ENCODE measurements at regions not wholly inside any gene's neighbourhood (a gene's known extent, or its start where the extent isn't known, plus 50 kb on each side); places are given as distances from the start of the nearest gene placed in this dataset.

DNA sequence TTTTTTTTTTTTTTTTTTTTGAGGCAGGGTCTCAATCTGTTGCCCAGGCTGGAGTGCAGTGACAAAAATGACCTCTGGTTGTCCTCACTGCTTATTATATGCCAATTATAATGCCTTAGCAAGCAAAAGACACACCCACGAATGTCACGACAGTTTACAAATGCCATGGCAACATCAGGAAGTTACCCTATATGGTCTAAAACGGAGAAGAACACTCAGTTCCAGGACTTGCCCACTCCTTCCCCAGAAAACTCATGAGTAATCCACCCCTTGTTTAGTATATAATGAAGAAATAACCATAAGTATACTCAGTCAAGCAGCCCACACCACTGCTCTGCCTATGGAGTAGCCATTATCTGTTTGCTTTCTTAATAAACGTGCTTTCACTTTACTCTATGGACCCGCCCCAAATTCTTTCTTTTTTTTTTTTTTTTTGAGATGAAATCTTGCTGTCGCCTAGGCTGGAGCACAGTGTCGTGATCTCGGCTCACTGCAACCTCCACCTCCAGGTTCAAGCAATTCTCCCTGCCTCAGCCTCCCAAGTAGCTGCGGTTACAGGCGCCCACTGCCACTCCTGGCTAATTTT is 106.2 kb downstream of the SMIM20 start:
- TF ChIP-seq RARB (CRISPR knock-in tag; IDR thresholded peaks at IDR 0.05) (no peak), ZC3H10 (CRISPR knock-in tag; IDR thresholded peaks at IDR 0.05) (no peak), ZFP30 (CRISPR knock-in tag; IDR thresholded peaks at IDR 0.05) (no peak), BACH2 (CRISPR knock-in tag; IDR thresholded peaks at IDR 0.05; ENCODE audit: borderline replicate concordance) (no peak), ZFP3 (CRISPR knock-in tag; IDR thresholded peaks at IDR 0.05) (no peak), ZNF565 (CRISPR knock-in tag; conservative IDR thresholded peaks at IDR 0.05; ENCODE audit: low read depth) (no peak), ARNTL (CRISPR knock-in tag; IDR thresholded peaks at IDR 0.05; ENCODE audit: borderline replicate concordance, low read depth) (no peak), TOX (CRISPR knock-in tag; IDR thresholded peaks at IDR 0.05; ENCODE audit: borderline replicate concordance) (no peak), SNAI2 (CRISPR knock-in tag; IDR thresholded peaks at IDR 0.05) (no peak), OSR1 (CRISPR knock-in tag; IDR thresholded peaks at IDR 0.05) (no peak), TCF4 (CRISPR knock-in tag; IDR thresholded peaks at IDR 0.05; ENCODE audit: borderline replicate concordance) (no peak), PPARA (CRISPR knock-in tag; IDR thresholded peaks at IDR 0.05; ENCODE audit: borderline replicate concordance) (no peak), ESRRG (CRISPR knock-in tag; IDR thresholded peaks at IDR 0.05) (no peak), GLIS3 (CRISPR knock-in tag; IDR thresholded peaks at IDR 0.05) (no peak), ISL1 (CRISPR knock-in tag; IDR thresholded peaks at IDR 0.05) (no peak)
- TF ChIP-seq, protein P1, sequence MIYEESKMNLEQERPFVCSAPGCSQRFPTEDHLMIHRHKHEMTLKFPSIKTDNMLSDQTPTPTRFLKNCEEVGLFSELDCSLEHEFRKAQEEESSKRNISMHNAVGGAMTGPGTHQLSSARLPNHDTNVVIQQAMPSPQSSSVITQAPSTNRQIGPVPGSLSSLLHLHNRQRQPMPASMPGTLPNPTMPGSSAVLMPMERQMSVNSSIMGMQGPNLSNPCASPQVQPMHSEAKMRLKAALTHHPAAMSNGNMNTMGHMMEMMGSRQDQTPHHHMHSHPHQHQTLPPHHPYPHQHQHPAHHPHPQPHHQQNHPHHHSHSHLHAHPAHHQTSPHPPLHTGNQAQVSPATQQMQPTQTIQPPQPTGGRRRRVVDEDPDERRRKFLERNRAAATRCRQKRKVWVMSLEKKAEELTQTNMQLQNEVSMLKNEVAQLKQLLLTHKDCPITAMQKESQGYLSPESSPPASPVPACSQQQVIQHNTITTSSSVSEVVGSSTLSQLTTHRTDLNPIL (CRISPR knock-in tag; IDR thresholded peaks at IDR 0.05; ENCODE audit: low read depth), result no peak
- TF ChIP-seq, protein P2, sequence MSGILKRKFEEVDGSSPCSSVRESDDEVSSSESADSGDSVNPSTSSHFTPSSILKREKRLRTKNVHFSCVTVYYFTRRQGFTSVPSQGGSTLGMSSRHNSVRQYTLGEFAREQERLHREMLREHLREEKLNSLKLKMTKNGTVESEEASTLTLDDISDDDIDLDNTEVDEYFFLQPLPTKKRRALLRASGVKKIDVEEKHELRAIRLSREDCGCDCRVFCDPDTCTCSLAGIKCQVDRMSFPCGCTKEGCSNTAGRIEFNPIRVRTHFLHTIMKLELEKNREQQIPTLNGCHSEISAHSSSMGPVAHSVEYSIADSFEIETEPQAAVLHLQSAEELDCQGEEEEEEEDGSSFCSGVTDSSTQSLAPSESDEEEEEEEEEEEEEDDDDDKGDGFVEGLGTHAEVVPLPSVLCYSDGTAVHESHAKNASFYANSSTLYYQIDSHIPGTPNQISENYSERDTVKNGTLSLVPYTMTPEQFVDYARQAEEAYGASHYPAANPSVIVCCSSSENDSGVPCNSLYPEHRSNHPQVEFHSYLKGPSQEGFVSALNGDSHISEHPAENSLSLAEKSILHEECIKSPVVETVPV (CRISPR knock-in tag; IDR thresholded peaks at IDR 0.05), result no peak
- TF ChIP-seq, protein P3, sequence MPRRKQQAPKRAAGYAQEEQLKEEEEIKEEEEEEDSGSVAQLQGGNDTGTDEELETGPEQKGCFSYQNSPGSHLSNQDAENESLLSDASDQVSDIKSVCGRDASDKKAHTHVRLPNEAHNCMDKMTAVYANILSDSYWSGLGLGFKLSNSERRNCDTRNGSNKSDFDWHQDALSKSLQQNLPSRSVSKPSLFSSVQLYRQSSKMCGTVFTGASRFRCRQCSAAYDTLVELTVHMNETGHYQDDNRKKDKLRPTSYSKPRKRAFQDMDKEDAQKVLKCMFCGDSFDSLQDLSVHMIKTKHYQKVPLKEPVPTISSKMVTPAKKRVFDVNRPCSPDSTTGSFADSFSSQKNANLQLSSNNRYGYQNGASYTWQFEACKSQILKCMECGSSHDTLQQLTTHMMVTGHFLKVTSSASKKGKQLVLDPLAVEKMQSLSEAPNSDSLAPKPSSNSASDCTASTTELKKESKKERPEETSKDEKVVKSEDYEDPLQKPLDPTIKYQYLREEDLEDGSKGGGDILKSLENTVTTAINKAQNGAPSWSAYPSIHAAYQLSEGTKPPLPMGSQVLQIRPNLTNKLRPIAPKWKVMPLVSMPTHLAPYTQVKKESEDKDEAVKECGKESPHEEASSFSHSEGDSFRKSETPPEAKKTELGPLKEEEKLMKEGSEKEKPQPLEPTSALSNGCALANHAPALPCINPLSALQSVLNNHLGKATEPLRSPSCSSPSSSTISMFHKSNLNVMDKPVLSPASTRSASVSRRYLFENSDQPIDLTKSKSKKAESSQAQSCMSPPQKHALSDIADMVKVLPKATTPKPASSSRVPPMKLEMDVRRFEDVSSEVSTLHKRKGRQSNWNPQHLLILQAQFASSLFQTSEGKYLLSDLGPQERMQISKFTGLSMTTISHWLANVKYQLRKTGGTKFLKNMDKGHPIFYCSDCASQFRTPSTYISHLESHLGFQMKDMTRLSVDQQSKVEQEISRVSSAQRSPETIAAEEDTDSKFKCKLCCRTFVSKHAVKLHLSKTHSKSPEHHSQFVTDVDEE (CRISPR knock-in tag; IDR thresholded peaks at IDR 0.05), result no peak
- TF ChIP-seq, protein P4, sequence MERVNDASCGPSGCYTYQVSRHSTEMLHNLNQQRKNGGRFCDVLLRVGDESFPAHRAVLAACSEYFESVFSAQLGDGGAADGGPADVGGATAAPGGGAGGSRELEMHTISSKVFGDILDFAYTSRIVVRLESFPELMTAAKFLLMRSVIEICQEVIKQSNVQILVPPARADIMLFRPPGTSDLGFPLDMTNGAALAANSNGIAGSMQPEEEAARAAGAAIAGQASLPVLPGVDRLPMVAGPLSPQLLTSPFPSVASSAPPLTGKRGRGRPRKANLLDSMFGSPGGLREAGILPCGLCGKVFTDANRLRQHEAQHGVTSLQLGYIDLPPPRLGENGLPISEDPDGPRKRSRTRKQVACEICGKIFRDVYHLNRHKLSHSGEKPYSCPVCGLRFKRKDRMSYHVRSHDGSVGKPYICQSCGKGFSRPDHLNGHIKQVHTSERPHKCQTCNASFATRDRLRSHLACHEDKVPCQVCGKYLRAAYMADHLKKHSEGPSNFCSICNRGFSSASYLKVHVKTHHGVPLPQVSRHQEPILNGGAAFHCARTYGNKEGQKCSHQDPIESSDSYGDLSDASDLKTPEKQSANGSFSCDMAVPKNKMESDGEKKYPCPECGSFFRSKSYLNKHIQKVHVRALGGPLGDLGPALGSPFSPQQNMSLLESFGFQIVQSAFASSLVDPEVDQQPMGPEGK (CRISPR knock-in tag; IDR thresholded peaks at IDR 0.05; ENCODE audit: borderline replicate concordance), result no peak
- peak; percentile 29; the same call in 2 of the 3 replicates for ATAC-seq

DNA sequence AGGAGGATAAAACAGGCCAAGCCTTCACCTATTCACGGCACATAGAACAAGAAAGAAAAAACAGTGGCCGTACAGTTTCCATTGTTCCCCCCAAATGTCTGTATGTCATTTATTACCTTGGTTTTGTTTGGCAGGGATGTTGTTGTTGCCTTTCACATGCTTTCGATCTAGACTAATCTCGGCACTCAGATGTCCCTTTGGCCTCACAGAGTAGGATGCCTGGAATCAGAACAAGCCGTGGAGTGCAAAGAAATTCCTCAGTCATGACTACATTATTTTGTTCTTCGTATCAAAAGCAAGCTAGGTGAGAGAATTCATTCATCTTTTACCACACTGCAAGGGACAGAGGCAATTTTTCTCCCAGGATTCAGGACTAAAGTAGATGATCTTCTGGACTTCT is 106.9 kb downstream of the SMIM20 start:
- TF ChIP-seq TCF4 (CRISPR knock-in tag; IDR thresholded peaks at IDR 0.05; ENCODE audit: borderline replicate concordance) (no peak), ZNF70 (CRISPR knock-in tag; IDR thresholded peaks at IDR 0.05) (no peak), ZNF565 (CRISPR knock-in tag; conservative IDR thresholded peaks at IDR 0.05; ENCODE audit: low read depth) (no peak), PPARA (CRISPR knock-in tag; IDR thresholded peaks at IDR 0.05; ENCODE audit: borderline replicate concordance) (no peak), ARNTL (CRISPR knock-in tag; IDR thresholded peaks at IDR 0.05; ENCODE audit: borderline replicate concordance, low read depth) (no peak), OSR1 (CRISPR knock-in tag; IDR thresholded peaks at IDR 0.05) (no peak), GLIS3 (CRISPR knock-in tag; IDR thresholded peaks at IDR 0.05) (no peak), RARB (CRISPR knock-in tag; IDR thresholded peaks at IDR 0.05) (no peak), ISL1 (CRISPR knock-in tag; IDR thresholded peaks at IDR 0.05) (no peak), TOX (CRISPR knock-in tag; IDR thresholded peaks at IDR 0.05; ENCODE audit: borderline replicate concordance) (no peak), ZC3H10 (CRISPR knock-in tag; IDR thresholded peaks at IDR 0.05) (no peak), ZNF8 (CRISPR knock-in tag; IDR thresholded peaks at IDR 0.05) (no peak), SNAI2 (CRISPR knock-in tag; IDR thresholded peaks at IDR 0.05) (no peak), CSDC2 (CRISPR knock-in tag; IDR thresholded peaks at IDR 0.05) (no peak), ZFP30 (CRISPR knock-in tag; IDR thresholded peaks at IDR 0.05) (no peak), BACH2 (CRISPR knock-in tag; IDR thresholded peaks at IDR 0.05; ENCODE audit: borderline replicate concordance) (no peak)
- TF ChIP-seq, protein P4 (CRISPR knock-in tag; IDR thresholded peaks at IDR 0.05; ENCODE audit: borderline replicate concordance), result no peak
- TF ChIP-seq, protein P1 (CRISPR knock-in tag; IDR thresholded peaks at IDR 0.05; ENCODE audit: low read depth), result no peak
- TF ChIP-seq, protein P5, sequence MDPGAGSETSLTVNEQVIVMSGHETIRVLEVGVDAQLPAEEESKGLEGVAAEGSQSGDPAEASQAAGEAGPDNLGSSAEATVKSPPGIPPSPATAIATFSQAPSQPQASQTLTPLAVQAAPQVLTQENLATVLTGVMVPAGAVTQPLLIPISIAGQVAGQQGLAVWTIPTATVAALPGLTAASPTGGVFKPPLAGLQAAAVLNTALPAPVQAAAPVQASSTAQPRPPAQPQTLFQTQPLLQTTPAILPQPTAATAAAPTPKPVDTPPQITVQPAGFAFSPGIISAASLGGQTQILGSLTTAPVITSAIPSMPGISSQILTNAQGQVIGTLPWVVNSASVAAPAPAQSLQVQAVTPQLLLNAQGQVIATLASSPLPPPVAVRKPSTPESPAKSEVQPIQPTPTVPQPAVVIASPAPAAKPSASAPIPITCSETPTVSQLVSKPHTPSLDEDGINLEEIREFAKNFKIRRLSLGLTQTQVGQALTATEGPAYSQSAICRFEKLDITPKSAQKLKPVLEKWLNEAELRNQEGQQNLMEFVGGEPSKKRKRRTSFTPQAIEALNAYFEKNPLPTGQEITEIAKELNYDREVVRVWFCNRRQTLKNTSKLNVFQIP (CRISPR knock-in tag; IDR thresholded peaks at IDR 0.05; ENCODE audit: borderline replicate concordance, low read depth), result no peak
- TF ChIP-seq, protein P2 (CRISPR knock-in tag; IDR thresholded peaks at IDR 0.05), result no peak
- peak; percentile 30; the same call in 1 of the 3 replicates for ATAC-seq
